ENCODE measurements at regions not wholly inside any gene's neighbourhood (a gene's known extent, or its start where the extent isn't known, plus 50 kb on each side); places are given as distances from the start of the nearest gene placed in this dataset.

DNA sequence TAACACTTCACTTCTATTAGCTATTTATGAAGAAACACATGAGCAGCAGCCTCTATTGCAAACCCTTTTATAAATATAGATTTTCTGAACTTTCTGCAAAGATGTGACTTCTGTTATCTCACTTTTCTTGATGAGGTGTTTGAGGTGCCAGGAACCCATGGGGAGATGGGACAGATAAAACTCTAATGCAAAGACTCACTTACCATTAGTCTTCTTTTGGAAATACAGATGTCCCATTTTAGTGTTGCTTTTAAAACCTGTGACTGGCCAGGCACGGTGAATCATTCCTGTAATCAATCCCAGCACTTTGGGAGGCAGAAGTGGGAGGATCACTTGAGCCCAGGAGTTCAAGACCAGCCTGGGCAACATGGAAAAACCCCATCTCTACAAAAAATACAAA, 171.3 kb upstream of the GAS1 start:
- DNase-seq (ENCODE audit: low read depth in 2 of 2), result no peak

DNA sequence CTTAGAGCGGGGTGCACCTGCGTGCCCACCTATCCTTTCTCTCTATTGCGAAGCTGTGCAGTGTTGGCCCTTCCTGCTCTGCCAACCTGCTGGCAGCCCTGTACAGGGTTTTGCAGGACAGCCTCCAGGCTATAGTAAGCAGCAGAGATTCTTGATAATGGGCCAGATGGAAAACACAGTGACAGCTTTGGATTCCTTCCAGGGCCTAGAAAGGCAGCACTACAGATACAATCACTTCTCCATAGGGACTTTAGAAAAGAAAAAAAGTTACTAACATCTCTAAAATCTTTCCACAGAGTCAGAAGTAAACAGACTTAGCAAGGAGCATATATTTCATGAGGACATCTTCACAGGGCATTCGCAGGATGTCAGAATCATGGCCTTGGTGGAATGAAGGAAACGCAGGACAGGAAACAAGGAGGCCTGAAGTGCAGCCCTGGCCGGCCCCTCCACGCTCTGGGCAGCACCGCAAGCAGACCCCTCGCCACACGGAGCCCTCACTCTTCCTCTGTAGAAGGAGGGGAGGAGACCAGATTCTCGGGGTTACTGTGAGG, 172.1 kb upstream of the GAS1 start:
- DNase-seq (ENCODE audit: low read depth in 2 of 2), result no peak

DNA sequence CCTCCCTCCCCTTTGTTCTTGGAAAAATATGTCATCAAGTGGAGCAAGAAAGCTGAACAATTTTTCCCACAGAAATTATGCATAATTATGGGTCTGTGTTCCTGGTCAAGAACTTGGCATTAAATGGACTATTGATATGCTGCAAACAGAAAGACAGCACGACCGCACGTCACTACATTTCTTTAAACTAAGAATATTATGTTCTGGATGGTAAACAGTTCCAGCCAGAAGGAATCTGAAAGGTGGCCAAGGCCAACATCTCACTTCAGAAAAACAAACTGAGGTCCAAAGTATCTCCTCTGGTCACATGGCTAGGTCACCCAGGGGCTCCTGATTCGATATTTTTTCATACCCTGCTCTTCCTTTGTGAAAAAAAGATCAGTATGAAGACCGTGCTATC, 173.3 kb upstream of the GAS1 start:
- DNase-seq (ENCODE audit: low read depth in 2 of 2), result no peak

GRCh38 chr9:87122947-87123685, 175.8 kb upstream of the GAS1 start:
- no peak for DNase-seq (ENCODE audit: low read depth in 2 of 2)

DNA sequence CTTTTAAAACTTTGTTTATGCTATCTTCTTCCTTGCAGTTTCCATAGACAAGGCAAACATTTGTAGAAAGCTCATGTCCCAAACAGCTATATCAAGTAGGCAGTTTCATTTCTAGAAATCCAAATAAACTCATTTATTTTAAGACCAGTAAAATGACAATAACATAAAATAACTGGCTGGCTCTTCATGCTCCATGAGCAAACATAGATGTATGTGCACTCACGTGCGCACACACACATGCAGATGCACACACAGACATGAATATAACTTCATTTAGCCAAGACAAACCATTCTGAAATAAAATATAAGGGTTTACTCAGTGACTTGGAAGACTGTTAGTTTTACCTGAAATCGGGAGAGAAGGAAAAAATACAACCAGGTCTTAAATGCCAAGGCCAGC, 176.5 kb upstream of the GAS1 start:
- DNase-seq (ENCODE audit: low read depth in 2 of 2), result no peak

GRCh38 chr9:87125819-87126218, 178.5 kb upstream of the GAS1 start:
- no peak for DNase-seq (ENCODE audit: low read depth in 2 of 2)

- no peak for DNase-seq (ENCODE audit: low read depth in 2 of 2)
These were observed 180.2 kb upstream of the GAS1 start for GRCh38 chr9:87127543-87127942.

GRCh38 chr9:87127978-87128614, 180.8 kb upstream of the GAS1 start:
- no peak for DNase-seq (ENCODE audit: low read depth in 2 of 2)

GRCh38 chr9:87128844-87129493, 181.7 kb upstream of the GAS1 start:
- DNase-seq (ENCODE audit: low read depth in 2 of 2), result no peak

DNA sequence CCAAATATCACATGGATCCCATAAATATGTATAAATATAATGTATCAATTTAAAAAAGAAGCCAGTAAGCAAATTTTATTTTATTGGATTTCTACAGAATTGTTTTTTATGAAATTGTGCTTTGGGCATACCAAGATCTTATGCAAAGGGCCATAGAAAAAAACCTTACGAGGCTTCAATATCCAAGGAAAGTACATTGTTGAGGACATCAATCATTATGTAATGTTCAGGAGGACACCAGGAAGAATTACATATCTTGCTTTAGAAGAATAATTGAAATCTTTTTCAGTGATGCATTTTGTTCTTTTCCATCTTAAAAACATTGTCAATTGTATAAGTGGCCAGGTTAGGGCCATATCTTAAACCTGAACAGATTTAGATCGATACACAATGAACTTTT, 187.8 kb upstream of the GAS1 start:
- DNase-seq (ENCODE audit: low read depth in 2 of 2), result no peak

GRCh38 chr9:87137718-87138117, 190.4 kb upstream of the GAS1 start:
- DNase-seq (ENCODE audit: low read depth in 2 of 2), result no peak

DNA sequence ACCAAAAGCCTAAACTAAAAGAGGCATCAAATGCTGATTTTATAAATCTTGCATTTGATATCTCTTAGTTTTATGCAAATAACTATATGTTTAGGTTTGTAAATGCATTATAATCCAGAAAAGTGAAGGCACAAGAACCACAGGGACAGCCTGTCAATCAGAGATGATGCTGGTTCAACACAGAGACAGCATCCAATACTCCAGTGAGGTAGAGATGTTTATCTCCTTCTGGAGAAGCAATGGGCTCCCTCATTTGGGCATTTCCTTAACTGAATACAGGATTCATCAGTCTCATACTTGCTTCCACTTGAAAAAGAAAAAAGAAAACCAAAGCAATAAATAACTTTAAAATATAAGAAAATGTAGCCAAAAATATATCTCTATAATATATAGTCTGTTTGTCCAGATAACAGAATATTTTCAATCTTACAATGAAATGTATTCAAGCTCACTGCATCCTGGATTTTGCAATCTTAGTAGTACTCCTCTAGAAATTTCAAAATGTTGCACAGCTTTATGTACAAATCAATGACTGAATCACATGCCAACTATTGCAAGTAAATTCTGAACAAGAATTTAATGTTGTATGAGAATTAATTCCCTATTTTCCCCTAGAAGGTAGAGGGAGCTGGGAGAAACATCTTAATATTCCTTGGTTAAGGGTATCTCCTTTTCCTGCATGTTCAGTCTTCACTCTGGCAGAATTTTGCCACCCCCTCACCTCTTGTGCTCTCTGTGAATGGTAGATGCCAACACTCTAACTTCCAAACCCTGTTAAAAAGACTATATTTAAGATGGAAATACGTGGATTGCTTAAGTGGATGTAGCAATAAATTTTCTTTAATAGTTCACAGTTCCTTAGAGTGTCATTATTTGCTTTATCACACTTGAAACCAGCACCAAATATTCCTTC, 191.1 kb upstream of the GAS1 start:
- no peak for DNase-seq (ENCODE audit: low read depth in 2 of 2)

GRCh38 chr9:87139099-87139730, 191.9 kb upstream of the GAS1 start:
- DNase-seq (ENCODE audit: low read depth in 2 of 2), result no peak

DNA sequence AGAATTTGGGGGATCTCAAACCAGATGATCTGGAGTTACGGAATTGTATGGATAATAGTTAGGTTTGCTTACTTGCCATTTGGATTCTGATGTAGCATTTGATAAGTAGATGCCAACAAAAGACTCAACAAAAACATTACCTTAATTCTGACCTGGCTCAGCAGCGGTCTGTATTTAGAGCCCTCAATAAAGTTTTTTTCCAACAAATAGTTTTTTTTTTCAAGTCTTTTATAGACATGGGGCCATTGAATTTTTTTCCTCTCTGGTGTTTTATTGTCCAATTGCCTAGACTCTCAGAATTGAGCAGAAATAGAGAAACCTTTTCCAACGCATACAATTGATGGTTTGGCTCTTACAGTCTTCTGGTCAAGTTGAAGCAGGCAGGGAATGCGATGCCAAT, 192.8 kb upstream of the GAS1 start:
- DNase-seq (ENCODE audit: low read depth in 2 of 2), result no peak

DNA sequence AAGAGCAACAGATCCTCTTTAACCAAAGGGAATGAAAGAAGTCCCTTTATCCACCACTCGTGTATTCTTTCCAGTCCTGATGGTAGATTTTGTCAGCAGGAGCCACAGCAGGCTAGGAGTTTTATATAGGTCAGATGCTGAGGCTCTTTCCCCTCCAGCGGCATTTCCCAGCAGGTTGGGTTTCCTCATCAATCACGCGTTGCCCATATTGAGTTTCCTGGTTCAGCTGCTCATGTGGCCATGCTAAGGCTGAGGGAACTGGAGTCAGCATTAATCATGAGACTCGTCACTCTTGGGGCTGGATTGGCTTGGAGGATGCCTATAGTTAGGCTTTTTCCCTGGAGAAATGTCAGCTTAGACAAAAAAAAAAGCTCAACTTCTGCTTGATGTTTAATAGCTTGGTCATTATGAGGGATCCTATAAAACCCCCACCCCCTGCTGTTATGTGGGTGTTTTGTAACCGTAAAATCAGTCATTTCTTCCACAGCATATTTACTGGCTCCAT, 193.4 kb upstream of the GAS1 start:
- no peak for DNase-seq (ENCODE audit: low read depth in 2 of 2)

- DNase-seq (ENCODE audit: low read depth in 2 of 2), result no peak
These were observed 193.8 kb upstream of the GAS1 start for GRCh38 chr9:87141124-87141523.

GRCh38 chr9:87146933-87147332, 199.6 kb upstream of the GAS1 start:
- no peak for DNase-seq (ENCODE audit: low read depth in 2 of 2)

DNA sequence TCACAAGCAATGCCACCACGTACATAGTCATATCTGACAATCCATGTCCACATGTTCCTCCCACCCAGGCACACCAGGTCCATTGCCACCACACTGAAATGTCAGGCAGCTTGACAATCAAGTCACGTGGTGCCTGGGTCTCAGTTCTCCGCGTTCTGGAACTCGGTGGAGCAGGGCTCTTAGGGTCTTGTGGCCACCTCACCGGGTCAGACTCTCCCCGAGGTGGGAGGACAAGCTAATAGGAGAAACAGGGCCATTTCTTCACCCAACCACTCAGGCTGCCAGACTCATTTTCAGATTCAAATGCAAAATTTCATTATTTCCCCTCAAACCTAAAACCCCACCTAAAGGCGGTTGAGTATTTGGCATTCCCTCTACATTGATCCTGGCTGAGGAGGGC, 200.5 kb upstream of the GAS1 start:
- DNase-seq (ENCODE audit: low read depth in 2 of 2), result no peak

GRCh38 chr9:87148331-87149104, 201.2 kb upstream of the GAS1 start:
- no peak for DNase-seq (ENCODE audit: low read depth in 2 of 2)

DNA sequence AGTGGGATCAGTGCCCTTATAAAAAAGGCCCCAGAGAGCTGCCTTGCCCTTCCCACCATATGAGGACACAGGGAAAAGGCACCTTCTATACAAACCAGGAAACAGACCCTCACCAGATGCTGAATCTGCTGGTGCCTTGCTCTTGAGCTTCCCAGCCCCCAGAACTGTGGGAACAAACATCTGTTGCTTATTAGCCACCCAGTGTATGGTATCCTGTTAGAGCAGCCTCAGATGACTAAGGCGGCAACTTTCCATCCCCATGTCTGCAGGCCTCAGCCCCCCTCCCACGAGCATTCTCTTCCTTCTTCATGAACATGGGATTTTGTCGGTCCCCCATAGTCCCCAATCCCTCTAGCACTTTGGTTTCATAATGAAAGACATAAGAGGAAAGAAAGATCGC, 202.5 kb upstream of the GAS1 start:
- no peak for DNase-seq (ENCODE audit: low read depth in 2 of 2)
